ENCODE measurements at regions not wholly inside any gene's neighbourhood (a gene's known extent, or its start where the extent isn't known, plus 50 kb on each side); places are given as distances from the start of the nearest gene placed in this dataset.

GRCh38 chr18:45398448-45398847, 216.8 kb upstream of the SLC14A2 start:
- no peak overlapping the region for H3K4me3 ChIP-seq (ENCODE audit: low read depth, low read length)

DNA sequence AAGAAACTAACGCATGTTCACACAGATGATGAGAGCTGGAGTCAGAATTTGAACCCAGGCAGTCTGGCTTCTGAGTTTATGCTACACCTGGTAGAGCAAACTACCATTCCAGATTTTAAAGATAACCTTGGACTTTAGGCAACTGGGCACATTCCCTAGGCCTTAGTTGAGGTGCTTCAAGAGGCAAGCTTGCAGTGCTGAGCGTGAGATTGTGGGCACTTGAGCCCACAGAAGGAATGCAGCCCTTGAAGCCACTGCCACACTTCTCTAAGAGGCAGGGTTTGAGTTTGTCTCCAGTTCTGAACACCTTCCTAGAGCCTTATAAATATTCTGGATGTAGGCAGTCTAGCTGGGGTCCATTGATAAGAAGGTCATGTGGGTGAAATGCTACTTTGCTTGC, 216.1 kb upstream of the SLC14A2 start:
- H3K4me3 ChIP-seq (ENCODE audit: low read depth, low read length) = no peak overlapping the region
- TF ChIP-seq, protein P1, sequence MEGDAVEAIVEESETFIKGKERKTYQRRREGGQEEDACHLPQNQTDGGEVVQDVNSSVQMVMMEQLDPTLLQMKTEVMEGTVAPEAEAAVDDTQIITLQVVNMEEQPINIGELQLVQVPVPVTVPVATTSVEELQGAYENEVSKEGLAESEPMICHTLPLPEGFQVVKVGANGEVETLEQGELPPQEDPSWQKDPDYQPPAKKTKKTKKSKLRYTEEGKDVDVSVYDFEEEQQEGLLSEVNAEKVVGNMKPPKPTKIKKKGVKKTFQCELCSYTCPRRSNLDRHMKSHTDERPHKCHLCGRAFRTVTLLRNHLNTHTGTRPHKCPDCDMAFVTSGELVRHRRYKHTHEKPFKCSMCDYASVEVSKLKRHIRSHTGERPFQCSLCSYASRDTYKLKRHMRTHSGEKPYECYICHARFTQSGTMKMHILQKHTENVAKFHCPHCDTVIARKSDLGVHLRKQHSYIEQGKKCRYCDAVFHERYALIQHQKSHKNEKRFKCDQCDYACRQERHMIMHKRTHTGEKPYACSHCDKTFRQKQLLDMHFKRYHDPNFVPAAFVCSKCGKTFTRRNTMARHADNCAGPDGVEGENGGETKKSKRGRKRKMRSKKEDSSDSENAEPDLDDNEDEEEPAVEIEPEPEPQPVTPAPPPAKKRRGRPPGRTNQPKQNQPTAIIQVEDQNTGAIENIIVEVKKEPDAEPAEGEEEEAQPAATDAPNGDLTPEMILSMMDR (IDR thresholded peaks at IDR 0.05; ENCODE audit: low read depth, low read length) = no peak

More at GRCh38 chr18:45398448-45398847, 216.8 kb upstream of the SLC14A2 start:
- TF ChIP-seq, protein P1 (IDR thresholded peaks at IDR 0.05; ENCODE audit: low read depth, low read length) = no peak

GRCh38 chr18:45399643-45400042, 215.6 kb upstream of the SLC14A2 start:
- TF ChIP-seq, protein P1 (IDR thresholded peaks at IDR 0.05; ENCODE audit: low read depth, low read length) = no peak
- H3K4me3 ChIP-seq (ENCODE audit: low read depth, low read length) = no peak overlapping the region

DNA sequence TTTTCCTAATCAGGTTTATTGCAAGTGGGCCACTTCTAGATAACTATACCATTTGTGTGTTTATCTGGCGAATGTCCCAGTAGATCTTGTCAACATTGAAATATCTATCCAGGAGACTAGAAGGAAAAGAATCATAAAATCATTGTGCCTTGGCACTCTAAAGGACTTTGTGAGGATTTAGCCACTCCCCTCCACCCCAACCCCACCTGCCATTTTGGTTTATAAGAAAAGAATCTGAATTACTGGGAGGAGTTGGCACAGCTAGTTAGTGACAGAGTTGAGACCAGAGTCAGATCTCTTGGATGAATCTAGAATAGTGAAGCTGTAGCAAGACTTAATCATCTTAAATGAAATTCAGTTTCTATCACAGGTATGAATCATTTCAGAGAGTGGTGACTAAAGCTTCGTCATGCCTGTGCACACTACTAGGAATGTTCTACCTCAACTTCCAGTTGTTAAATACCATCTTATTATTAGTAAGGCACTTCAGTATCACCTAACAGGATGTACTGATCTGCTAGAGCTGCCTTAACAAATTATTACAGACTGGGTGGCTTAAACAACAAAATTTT, 212.7 kb upstream of the SLC14A2 start:
- TF ChIP-seq, protein P1 (IDR thresholded peaks at IDR 0.05; ENCODE audit: low read depth, low read length) = no peak
- H3K4me3 ChIP-seq (ENCODE audit: low read depth, low read length) = no peak overlapping the region

GRCh38 chr18:45403341-45404049, 211.8 kb upstream of the SLC14A2 start:
- TF ChIP-seq, protein P1 (IDR thresholded peaks at IDR 0.05; ENCODE audit: low read depth, low read length) = no peak
- no peak overlapping the region for H3K4me3 ChIP-seq (ENCODE audit: low read depth, low read length)

GRCh38 chr18:45408218-45408617, 207.1 kb upstream of the SLC14A2 start:
- no peak overlapping the region for H3K4me3 ChIP-seq (ENCODE audit: low read depth, low read length)
- TF ChIP-seq, protein P1 (IDR thresholded peaks at IDR 0.05; ENCODE audit: low read depth, low read length) = no peak

GRCh38 chr18:45409971-45410370, 205.3 kb upstream of the SLC14A2 start:
- TF ChIP-seq, protein P1 (IDR thresholded peaks at IDR 0.05; ENCODE audit: low read depth, low read length) = no peak
- no peak overlapping the region for H3K4me3 ChIP-seq (ENCODE audit: low read depth, low read length)
